B cell (primary cell): ENCODE measurements at regions not wholly inside any gene's neighbourhood (a gene's known extent, or its start where the extent isn't known, plus 50 kb on each side); places are given as distances from the start of the nearest gene placed in this dataset.

ENCODE experiments used
- ATAC-seq: fragments of 200-7000 bp; cut with Tn5 transposase; one replicate; pipeline ENCODE4 v1.10.0; 2021; ENCODE audit warnings: low read depth, mild to moderate bottlenecking, moderate number of reproducible peaks, moderate library complexity
- CTCF ChIA-PET: fragments of 350-600 bp; sonication (Branson Sonifier 250); formaldehyde crosslinking; loops from one replicate; lab custom pipeline; 2021; ENCODE audit warnings: antibody characterized with exemption, inconsistent platforms; lab: Charles Lee
- POLR2A ChIA-PET: fragments of 350-600 bp; sonication (Branson Sonifier 250); formaldehyde crosslinking; loops from one replicate; lab custom pipeline; 2021; ENCODE audit warnings: antibody characterized with exemption; lab: Charles Lee
- DNase-seq: peaks from one replicate; pipeline ENCODE4 v3.0.0; 2013
- H2AFZ ChIP-seq: 2 replicates; pipeline ENCODE4 v1.6.1; 2012; ENCODE audit warnings: mild to moderate bottlenecking, low read depth, low read length; ENCODE audit not compliant: insufficient read depth, poor library complexity, severe bottlenecking
- H3K27ac ChIP-seq, 2 donors: 1 replicate in 1 of 2; 2 replicates in 1 of 2; pipeline ENCODE4 v1.5.1; 2012 to 2013; ENCODE audit warnings: low read length in 2 of 2, mild to moderate bottlenecking in 2 of 2, moderate library complexity in 1 of 2
- H3K27me3 ChIP-seq, 4 experiments: fragments of 200-600 bp in 1 of 4; sonication (generic) in 1 of 4; replicated peaks in 1 of 4; 1 replicate in 2 of 4; 2 replicates in 2 of 4; pipeline versions ENCODE4 v1.6.1 to v1.7.0; 2013 to 2016; ENCODE audit warnings: low read length in 3 of 4, mild to moderate bottlenecking in 2 of 4, mixed read lengths in 1 of 4, moderate library complexity in 1 of 4; ENCODE audit not compliant: insufficient read depth in 4 of 4, control insufficient read depth in 3 of 4; ENCODE audit errors: control extremely low read depth in 1 of 4
- H3K36me3 ChIP-seq, 2 experiments: replicated peaks in 1 of 2; 1 replicate in 1 of 2; 2 replicates in 1 of 2; pipeline versions ENCODE4 v1.6.1 to v1.7.1; 2013; ENCODE audit warnings: low read length in 1 of 2; ENCODE audit not compliant: insufficient read depth in 2 of 2, control insufficient read depth in 1 of 2; ENCODE audit errors: control extremely low read depth in 1 of 2, extremely low read depth in 1 of 2
- H3K4me1 ChIP-seq, 2 donors: fragments of 200-600 bp in 1 of 2; sonication (generic) in 1 of 2; 1 replicate in 1 of 2; 2 replicates in 1 of 2; pipeline versions ENCODE4 v1.5.1 to v1.6.1; 2013 to 2017; ENCODE audit warnings: low read length in 2 of 2; ENCODE audit not compliant: control insufficient read depth in 2 of 2, insufficient read depth in 2 of 2
- H3K4me2 ChIP-seq: replicated peaks from 2 replicates; pipeline ENCODE3; 2012; ENCODE audit warnings: mild to moderate bottlenecking, low read depth, low read length; ENCODE audit not compliant: poor library complexity, severe bottlenecking
- H3K4me3 ChIP-seq, 5 experiments: fragments of 200-600 bp in 1 of 5; sonication (generic) in 1 of 5; 1 replicate in 3 of 5; 2 replicates in 2 of 5; pipeline versions ENCODE4 v1.5.1 to v1.7.0; 2011 to 2016; ENCODE audit warnings: low read length in 4 of 5, mild to moderate bottlenecking in 4 of 5, low read depth in 2 of 5, control low read depth in 1 of 5, moderate library complexity in 1 of 5; ENCODE audit not compliant: insufficient read depth in 1 of 5; ENCODE audit errors: control extremely low read depth in 1 of 5, extremely low read depth in 1 of 5
- H3K79me2 ChIP-seq: fragments of 200-600 bp; sonication (generic); one replicate; pipeline ENCODE4 v1.6.0; 2016; ENCODE audit warnings: low read length; ENCODE audit not compliant: control insufficient read depth, insufficient read depth
- H3K9ac ChIP-seq: fragments of 200-600 bp; sonication (generic); 2 replicates; pipeline ENCODE4 v1.6.1; 2017; ENCODE audit warnings: mild to moderate bottlenecking, low read length, moderate library complexity
- H3K9me3 ChIP-seq, 3 donors: one replicate each; pipeline versions ENCODE4 v1.6.1 to v1.7.1; 2013; ENCODE audit warnings: low read length in 2 of 3; ENCODE audit not compliant: control insufficient read depth in 2 of 3, insufficient read depth in 1 of 3; ENCODE audit errors: control extremely low read depth in 1 of 3
- H4K20me1 ChIP-seq: 2 replicates; pipeline ENCODE4 v1.6.0; 2012; ENCODE audit warnings: mild to moderate bottlenecking, low read length; ENCODE audit not compliant: insufficient read depth, control insufficient read depth, poor library complexity, severe bottlenecking
- H3K27ac Mint-ChIP-seq: one replicate; pipeline ENCODE4 v1.8.0; 2021; ENCODE audit warnings: mixed read lengths
- H3K27me3 Mint-ChIP-seq: one replicate; pipeline ENCODE4 v1.8.0; 2021; ENCODE audit warnings: mixed read lengths
- H3K4me1 Mint-ChIP-seq: one replicate; pipeline ENCODE4 v1.8.0; 2021; ENCODE audit warnings: mixed read lengths
- H3K4me3 Mint-ChIP-seq: one replicate; pipeline ENCODE4 v1.8.0; 2021; ENCODE audit warnings: mixed read lengths
- H3K9me3 Mint-ChIP-seq: one replicate; pipeline ENCODE4 v1.8.0; 2022; ENCODE audit warnings: mixed read lengths; ENCODE audit not compliant: insufficient read depth
- EZH2 ChIP-seq: IDR thresholded peaks from 2 replicates; pipeline ENCODE4 v1.6.1; 2012; ENCODE audit warnings: borderline replicate concordance, low read depth, mild to moderate bottlenecking, moderate library complexity, low read length; ENCODE audit not compliant: insufficient read depth, poor library complexity, severe bottlenecking
- WGBS: methylation state at CpG from one replicate; pipeline ENCODE4 v1.1.5; 2013; ENCODE audit warnings: missing lambda C conversion rate; ENCODE audit not compliant: insufficient coverage; 5-methylcytosine and 5-hydroxymethylcytosine counted together
- intact Hi-C: fragments of 100-400 bp; cut with micrococcal nuclease; formaldehyde crosslinking; loops from one replicate; pipeline ENCODE4 v1.10.0; 2022
- TF ChIP-seq, protein P1 (sequence below): fragments of 200-600 bp; IDR thresholded peaks from one replicate; pipeline ENCODE4 v1.8.0; 2022; ENCODE audit warnings: antibody characterized with exemption, mild to moderate bottlenecking

DNA sequence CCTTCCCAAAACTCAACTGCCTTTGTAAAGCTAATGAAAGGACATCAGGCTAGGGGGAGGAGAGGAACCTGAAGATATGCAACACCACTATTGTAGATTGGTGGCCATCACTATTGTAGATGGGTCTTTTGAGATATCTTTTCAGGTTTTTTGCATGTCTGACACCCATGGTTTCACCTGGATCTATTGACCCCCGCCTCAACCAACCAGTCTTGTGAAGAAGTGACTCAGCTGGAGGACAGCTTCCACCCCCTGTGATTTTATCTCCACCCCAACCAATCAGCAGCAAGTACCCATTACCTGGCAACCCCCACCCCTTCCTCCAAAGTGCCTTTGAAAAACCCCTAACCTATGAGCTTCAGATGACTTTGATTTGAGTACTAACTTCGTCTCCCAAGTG is 382.6 kb upstream of the GOT2 start:
- POLR2A ChIA-PET: no interaction called here

GRCh38 chr16:59114790-59115189 is 380.7 kb upstream of the GOT2 start:
- no peaks in the 10 kb centered on the region for H3K4me1 ChIP-seq
- H3K27ac Mint-ChIP-seq: no peak overlapping the region
- no CpG with 5 or more reads among the region's 1 CpG for WGBS
- H3K27ac ChIP-seq: no peak overlapping the region
- H3K9me3 ChIP-seq: no peaks in the 10 kb centered on the region
- ATAC-seq (no peak), DNase-seq (no peak)
- TF ChIP-seq EZH2: no peak
- TF ChIP-seq, protein P1, sequence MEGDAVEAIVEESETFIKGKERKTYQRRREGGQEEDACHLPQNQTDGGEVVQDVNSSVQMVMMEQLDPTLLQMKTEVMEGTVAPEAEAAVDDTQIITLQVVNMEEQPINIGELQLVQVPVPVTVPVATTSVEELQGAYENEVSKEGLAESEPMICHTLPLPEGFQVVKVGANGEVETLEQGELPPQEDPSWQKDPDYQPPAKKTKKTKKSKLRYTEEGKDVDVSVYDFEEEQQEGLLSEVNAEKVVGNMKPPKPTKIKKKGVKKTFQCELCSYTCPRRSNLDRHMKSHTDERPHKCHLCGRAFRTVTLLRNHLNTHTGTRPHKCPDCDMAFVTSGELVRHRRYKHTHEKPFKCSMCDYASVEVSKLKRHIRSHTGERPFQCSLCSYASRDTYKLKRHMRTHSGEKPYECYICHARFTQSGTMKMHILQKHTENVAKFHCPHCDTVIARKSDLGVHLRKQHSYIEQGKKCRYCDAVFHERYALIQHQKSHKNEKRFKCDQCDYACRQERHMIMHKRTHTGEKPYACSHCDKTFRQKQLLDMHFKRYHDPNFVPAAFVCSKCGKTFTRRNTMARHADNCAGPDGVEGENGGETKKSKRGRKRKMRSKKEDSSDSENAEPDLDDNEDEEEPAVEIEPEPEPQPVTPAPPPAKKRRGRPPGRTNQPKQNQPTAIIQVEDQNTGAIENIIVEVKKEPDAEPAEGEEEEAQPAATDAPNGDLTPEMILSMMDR: no peak
- no peak overlapping the region for H3K4me3 Mint-ChIP-seq
- H2AFZ ChIP-seq: no peak overlapping the region
- H4K20me1 ChIP-seq: no peaks in the 10 kb centered on the region
- H3K9me3 Mint-ChIP-seq: peaks cover 3% of the 10 kb centered on the region
- intact Hi-C loops: no loop called here
- ChIA-PET POLR2A (no interaction called here), CTCF (no interaction called here)
- no peaks in the 10 kb centered on the region for H3K27me3 Mint-ChIP-seq
- H3K36me3 ChIP-seq: no peaks in the 10 kb centered on the region
- H3K4me2 ChIP-seq: no peak overlapping the region
- no peak overlapping the region for H3K9ac ChIP-seq
- no peak overlapping the region for H3K4me3 ChIP-seq
- H3K4me1 Mint-ChIP-seq: no peaks in the 10 kb centered on the region
- H3K27me3 ChIP-seq: no peaks in the 10 kb centered on the region
- H3K79me2 ChIP-seq: no peaks in the 10 kb centered on the region

More for the DNA sequence above, 382.6 kb upstream of the GOT2 start:
- CTCF ChIA-PET: no interaction called here
- TF ChIP-seq EZH2: no peak
- TF ChIP-seq, protein P1: no peak
- Histone ChIP-seq H4K20me1 (no peaks in the 10 kb centered on the region), H3K4me1 (no peaks in the 10 kb centered on the region), H3K9me3 (no peaks in the 10 kb centered on the region), H3K4me2 (no peak overlapping the region), H3K27me3 (no peaks in the 10 kb centered on the region), H3K36me3 (no peaks in the 10 kb centered on the region), H3K79me2 (no peaks in the 10 kb centered on the region), H3K9ac (no peak overlapping the region), H3K27ac (no peak overlapping the region), H2AFZ (no peak overlapping the region), H3K4me3 (no peak overlapping the region)
- Mint-ChIP-seq H3K4me3 (no peak overlapping the region), H3K9me3 (peaks cover 3% of the 10 kb centered on the region), H3K27me3 (no peaks in the 10 kb centered on the region), H3K4me1 (no peaks in the 10 kb centered on the region), H3K27ac (no peak overlapping the region)
- no peak for DNase-seq
- WGBS: 100% methylated on average over 1 of the region's 2 CpGs
- intact Hi-C loops: no loop called here
- no peak for ATAC-seq
